Activated T-cell treated with anti-CD3 and anti-CD28 coated beads, Interleukin-2, amount 50 U/mL, for 24 hours (primary cell): ENCODE measurements at regions not wholly inside any gene's neighbourhood (a gene's known extent, or its start where the extent isn't known, plus 50 kb on each side); places are given as distances from the start of the nearest gene placed in this dataset.

Experiments used
- DNase-seq: peaks from one replicate; pipeline ENCODE4 v3.0.0-alpha.2; 2020
- H3K27ac Mint-ChIP-seq: 2 replicates; pipeline ENCODE4 v1.8.0; 2020; ENCODE audit warnings: mild to moderate bottlenecking, mixed read lengths
- H3K27me3 Mint-ChIP-seq: 2 replicates; pipeline ENCODE4 v1.8.0; 2020; ENCODE audit warnings: mixed read lengths
- H3K36me3 Mint-ChIP-seq: 2 replicates; pipeline ENCODE4 v1.8.0; 2020; ENCODE audit warnings: low read depth, mixed read lengths
- H3K4me1 Mint-ChIP-seq: 2 replicates; pipeline ENCODE4 v1.8.0; 2020; ENCODE audit warnings: low read depth, mixed read lengths
- H3K4me3 Mint-ChIP-seq: 2 replicates; pipeline ENCODE4 v1.8.0; 2020; ENCODE audit warnings: mild to moderate bottlenecking, moderate library complexity, mixed read lengths
- H3K9me3 Mint-ChIP-seq: 2 replicates; pipeline ENCODE4 v1.8.0; 2020; ENCODE audit warnings: mixed read lengths

DNA sequence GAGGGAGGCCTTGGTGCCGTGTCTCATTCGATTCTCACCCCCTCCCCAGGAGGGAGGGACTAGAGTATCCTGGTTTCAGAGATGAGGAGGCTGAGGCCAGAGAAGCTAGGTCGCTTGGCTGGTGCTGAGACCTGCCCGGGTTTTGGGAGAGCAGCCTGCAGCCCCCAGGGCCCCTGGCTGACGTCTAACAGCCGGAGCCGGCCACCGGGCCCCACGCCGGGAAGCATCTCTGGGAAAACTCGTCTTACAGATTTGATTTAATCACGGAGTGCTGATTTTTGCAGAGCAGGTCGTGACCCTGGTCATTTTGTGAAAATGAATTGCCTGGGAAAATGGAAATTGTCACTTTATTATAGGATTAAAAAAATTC is 97.5 kb downstream of the MICALL2 start:
- H3K4me1 Mint-ChIP-seq: no peaks in the 10 kb centered on the region

DNA sequence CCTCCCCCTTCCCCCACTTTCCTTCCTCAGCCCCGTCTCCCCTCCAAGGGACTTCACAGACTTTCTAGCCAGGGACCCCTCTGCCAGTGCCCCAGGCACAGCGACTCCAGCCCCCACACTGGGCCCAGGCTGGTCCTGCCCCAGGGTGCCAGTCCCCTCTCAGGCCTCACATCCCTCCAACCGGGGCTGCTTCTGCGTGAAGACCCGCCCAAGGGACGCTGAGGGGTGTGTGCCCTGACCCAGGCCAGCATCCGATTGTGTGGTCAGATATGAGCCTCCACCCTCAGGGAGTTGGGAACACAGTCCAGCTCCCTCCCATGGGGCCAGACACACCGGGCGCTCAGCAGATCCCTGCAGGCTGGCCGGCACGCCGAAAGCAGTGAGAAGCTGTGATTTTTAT is 97.0 kb downstream of the MICALL2 start:
- Mint-ChIP-seq H3K36me3 (no peaks in the 10 kb centered on the region), H3K9me3 (no peaks in the 10 kb centered on the region), H3K4me3 (no peak overlapping the region), H3K27ac (no peak overlapping the region), H3K4me1 (no peaks in the 10 kb centered on the region), H3K27me3 (peaks cover 24% of the 10 kb centered on the region)
- no peak for DNase-seq

More for the DNA sequence above, 97.5 kb downstream of the MICALL2 start:
- no peaks in the 10 kb centered on the region for H3K36me3 Mint-ChIP-seq
- no peaks in the 10 kb centered on the region for H3K9me3 Mint-ChIP-seq
- peaks cover 18% of the 10 kb centered on the region for H3K27me3 Mint-ChIP-seq
- DNase-seq: no peak
- no peak overlapping the region for H3K4me3 Mint-ChIP-seq
- no peak overlapping the region for H3K27ac Mint-ChIP-seq

DNA sequence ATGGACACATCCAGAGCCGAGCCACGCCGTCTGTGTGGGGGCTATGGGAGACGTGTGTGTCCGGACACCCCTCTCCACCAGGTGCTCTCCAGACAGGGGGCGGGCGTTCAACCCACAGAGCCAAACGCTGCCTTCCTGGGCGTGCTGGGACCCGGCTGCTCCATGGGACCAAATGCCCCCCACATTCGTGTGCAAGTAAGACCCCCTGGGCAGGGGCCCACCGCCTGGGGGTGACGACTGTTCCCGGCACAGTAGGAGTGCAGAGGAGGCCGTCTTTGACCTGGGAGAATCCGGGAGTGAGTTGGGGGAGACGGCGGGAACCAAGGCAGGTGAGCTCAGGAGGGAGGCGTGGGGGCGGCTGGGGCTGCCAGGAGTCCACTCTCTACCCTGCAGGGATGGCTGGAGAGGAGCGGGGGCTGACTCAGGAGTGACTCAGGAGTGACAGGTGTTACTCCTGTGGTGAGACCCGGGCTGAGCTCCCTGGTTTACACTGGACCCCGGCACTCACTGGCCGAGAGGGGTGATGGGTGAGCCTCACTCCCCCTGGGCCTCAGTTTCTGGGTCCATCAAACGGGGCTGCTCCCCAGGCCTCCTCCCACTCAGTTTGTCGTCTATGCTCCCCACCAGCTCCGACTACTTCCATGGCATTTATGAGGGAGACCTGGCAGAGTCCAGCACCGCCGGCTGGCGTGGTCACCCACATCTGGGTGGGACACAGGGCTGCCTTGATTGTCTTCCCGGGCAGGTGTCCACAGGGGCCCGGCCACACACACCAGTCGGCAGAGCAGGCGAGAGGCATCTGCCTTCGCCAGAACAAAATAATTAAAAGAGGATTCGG is 95.0 kb downstream of the MICALL2 start:
- Mint-ChIP-seq H3K4me3 (no peak overlapping the region), H3K4me1 (no peaks in the 10 kb centered on the region), H3K9me3 (no peaks in the 10 kb centered on the region), H3K27me3 (peaks cover 40% of the 10 kb centered on the region), H3K27ac (no peak overlapping the region), H3K36me3 (no peaks in the 10 kb centered on the region)
- no peak for DNase-seq

DNA sequence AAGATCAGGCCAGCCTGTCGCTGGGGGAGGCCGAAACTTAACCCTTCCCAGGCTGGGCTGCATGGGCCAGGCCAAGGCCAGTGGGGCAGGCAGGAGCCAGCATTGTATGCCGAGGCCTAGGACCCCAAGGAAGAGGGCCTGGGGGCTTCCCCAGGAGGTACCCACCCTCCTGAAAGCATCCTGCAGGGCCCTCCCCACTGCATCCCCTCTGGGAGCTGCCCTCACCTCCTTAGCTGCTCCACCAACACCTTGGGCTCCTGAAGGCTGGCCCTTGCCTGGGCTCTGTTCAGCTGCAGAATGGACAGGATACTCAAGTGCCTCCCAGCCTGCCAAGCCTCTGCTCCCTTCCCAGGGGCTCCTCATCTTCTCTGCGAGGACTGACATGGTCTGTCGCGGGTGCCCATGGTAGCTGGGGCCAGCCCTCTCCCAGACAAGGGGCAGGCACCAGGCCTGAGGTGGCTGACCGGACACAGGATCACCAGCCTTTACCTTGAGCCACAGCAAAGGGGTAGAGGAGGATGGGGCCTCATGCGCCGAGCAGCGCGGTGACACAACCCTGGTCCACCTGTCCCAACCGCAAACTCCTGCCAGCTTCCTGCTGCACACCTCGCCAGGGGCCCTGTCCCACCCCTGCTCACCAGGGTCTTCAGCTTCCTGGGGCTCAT is 94.2 kb downstream of the MICALL2 start:
- H3K4me3 Mint-ChIP-seq: no peak overlapping the region
- H3K27me3 Mint-ChIP-seq: peaks cover 48% of the 10 kb centered on the region
- H3K36me3 Mint-ChIP-seq: no peaks in the 10 kb centered on the region
- no peaks in the 10 kb centered on the region for H3K4me1 Mint-ChIP-seq
- H3K27ac Mint-ChIP-seq: no peak overlapping the region
- DNase-seq: no peak
- H3K9me3 Mint-ChIP-seq: no peaks in the 10 kb centered on the region

DNA sequence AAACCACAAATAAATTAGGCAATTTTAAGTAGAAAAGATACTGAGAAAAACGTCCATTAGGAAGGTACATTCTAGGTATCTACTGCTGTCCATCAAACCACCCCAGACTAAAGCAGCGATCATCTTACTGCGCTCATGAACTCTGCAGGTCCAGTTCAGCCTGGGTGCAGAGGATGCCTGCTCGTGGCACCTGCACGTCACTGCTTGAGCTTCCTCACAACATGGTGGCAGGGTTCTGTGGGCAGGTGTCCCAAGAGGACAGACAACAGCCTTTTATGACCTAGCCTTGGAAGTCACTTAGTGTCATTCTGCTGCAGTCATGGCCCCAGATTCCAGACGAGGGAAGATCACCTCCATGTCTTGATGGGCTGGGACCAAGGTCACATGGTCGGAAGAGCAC is 93.4 kb downstream of the MICALL2 start:
- Mint-ChIP-seq H3K27ac (no peak overlapping the region), H3K4me1 (no peaks in the 10 kb centered on the region), H3K27me3 (peaks cover 56% of the 10 kb centered on the region), H3K36me3 (no peaks in the 10 kb centered on the region), H3K4me3 (no peak overlapping the region), H3K9me3 (no peaks in the 10 kb centered on the region)
- no peak for DNase-seq

DNA sequence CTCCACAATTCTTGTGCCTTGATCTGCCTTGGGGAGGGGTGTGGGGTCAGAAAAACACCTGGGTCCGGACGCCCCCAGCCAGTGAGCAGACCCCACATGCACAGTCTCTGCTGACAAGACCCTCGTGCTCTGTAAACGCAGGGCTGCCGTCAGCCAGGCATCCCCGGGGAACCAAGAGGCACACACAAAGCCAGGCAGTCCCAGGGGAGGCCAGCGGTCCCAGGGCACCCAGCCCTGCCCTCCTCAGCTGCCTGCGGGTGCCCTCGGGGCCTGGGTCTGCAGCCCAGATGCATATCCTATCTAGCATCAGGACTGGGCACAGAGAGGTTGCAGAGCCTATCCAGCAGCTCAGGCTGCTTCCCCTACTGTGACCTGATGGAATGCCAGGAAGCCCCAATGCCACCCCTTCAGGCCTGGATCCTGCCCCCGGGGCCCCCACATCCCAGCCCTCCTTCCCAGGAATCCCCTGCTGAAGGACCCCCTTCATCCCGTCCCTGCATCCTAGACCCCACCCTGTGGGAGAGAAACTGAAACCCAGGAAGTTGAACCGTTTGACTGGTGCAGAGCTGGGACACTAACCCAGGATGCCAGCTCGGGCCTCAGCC is 92.4 kb downstream of the MICALL2 start:
- no peak overlapping the region for H3K27ac Mint-ChIP-seq
- DNase-seq: no peak
- no peaks in the 10 kb centered on the region for H3K9me3 Mint-ChIP-seq
- no peaks in the 10 kb centered on the region for H3K4me1 Mint-ChIP-seq
- no peaks in the 10 kb centered on the region for H3K36me3 Mint-ChIP-seq
- peaks cover 60% of the 10 kb centered on the region for H3K27me3 Mint-ChIP-seq
- H3K4me3 Mint-ChIP-seq: no peak overlapping the region

DNA sequence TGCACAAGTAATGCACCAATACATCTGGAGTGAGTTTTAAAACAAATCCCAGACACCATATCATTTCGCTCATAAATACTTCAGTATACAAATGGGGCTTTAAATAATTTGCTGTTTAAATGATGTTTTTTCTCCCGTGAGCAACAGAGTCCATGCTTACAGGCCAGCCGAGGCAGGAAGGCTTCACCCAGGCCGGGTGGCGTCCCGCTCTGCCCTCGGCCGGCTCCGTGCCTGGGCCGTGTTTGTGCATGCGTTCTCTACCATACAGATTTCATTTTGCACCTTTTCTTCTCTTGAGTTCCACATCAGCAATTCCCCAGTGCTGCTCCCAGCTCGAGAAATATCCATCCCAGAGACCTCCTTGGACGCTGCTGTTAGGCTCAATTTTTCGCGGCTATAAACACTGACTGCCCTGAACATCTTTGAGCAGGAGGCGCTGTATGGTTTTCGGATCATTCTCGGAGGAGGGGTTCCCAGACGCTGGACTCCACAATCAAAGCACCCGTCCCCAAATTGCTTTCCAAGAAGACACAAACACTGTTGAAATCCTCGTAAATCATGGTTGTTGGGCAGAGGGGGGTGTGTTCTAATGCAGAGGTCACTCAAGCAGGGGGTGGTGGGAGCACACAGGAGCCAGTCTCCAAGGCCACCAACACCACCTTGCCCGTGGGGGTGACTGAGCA is 91.6 kb downstream of the MICALL2 start:
- H3K36me3 Mint-ChIP-seq: no peaks in the 10 kb centered on the region
- H3K4me1 Mint-ChIP-seq: no peaks in the 10 kb centered on the region
- peaks cover 63% of the 10 kb centered on the region for H3K27me3 Mint-ChIP-seq
- no peaks in the 10 kb centered on the region for H3K9me3 Mint-ChIP-seq
- H3K27ac Mint-ChIP-seq: no peak overlapping the region
- H3K4me3 Mint-ChIP-seq: no peak overlapping the region
- no peak for DNase-seq

DNA sequence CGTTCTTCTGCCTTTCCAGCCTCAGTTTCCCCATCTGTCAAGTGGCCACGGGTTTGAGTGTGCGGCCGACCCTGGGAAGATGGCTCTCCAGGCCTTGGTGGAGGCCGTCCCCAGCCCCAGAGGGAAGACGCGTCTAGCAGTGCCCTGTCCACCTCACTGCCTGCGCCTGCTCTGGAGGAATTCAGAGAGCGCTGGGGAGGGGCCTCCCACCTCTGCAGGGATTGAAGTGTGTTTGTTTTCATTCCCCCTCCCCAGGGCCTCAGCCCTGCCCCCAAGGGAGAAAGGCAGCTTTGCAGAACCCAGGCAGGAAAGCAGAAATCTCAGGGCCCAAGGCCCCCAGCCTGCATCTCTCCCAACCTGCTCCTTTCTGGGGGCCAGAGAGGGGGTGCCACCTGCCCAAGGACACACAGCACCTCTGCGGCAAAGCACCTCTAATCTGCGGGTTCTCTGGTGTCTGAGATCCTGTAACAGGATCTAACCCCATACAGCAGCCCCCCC is 91.0 kb downstream of the MICALL2 start:
- Mint-ChIP-seq H3K4me3 (no peak overlapping the region), H3K9me3 (no peaks in the 10 kb centered on the region), H3K36me3 (no peaks in the 10 kb centered on the region), H3K27ac (no peak overlapping the region), H3K27me3 (peaks cover 69% of the 10 kb centered on the region), H3K4me1 (no peaks in the 10 kb centered on the region)
- DNase-seq: no peak

DNA sequence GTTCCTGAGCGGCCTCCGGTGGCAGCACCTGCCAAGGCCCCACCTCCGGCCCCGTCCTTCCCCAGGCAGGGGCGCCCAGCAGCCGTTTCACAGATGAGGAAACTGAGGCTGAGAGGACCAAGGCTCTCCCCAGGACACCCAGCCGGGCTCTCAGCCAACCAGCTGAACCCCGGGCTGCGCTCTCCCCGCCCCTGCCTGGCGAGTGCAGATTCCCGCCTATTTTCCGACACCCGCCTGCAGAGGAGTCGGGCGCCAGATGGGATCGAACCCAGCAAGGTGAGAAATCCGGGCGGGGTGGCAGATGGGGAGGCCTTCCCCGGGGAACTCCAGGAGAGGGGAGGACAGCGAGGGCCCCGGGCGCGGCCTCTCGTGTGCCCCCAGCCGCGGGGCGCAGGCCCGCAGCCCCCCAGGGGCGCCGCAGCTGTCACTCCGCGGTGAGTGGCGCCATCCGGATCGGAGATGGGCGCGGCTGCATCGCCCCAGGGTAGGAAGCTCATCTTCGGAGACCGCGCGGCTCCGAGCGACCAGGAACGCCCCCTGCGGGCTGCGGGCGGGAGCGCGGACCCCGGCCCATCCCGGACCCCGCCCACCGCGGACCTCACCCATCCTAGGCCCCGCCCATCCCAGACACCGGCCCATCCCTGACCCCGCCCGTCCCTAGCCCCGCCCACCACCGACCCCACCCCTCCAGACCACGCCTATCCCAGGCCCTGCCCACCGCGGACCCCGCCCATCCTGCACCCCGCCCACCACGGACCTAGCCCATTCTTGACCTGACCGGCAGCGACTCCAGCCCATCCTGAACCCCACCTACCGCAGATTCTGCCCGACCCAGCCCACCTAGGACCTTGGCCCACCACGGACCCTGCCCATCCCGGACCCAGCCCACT is 90.3 kb downstream of the MICALL2 start:
- Mint-ChIP-seq H3K27ac (no peak overlapping the region), H3K4me1 (no peaks in the 10 kb centered on the region), H3K9me3 (no peaks in the 10 kb centered on the region), H3K27me3 (peaks cover 75% of the 10 kb centered on the region), H3K36me3 (no peaks in the 10 kb centered on the region), H3K4me3 (no peak overlapping the region)
- peak; percentile 58 for DNase-seq

DNA sequence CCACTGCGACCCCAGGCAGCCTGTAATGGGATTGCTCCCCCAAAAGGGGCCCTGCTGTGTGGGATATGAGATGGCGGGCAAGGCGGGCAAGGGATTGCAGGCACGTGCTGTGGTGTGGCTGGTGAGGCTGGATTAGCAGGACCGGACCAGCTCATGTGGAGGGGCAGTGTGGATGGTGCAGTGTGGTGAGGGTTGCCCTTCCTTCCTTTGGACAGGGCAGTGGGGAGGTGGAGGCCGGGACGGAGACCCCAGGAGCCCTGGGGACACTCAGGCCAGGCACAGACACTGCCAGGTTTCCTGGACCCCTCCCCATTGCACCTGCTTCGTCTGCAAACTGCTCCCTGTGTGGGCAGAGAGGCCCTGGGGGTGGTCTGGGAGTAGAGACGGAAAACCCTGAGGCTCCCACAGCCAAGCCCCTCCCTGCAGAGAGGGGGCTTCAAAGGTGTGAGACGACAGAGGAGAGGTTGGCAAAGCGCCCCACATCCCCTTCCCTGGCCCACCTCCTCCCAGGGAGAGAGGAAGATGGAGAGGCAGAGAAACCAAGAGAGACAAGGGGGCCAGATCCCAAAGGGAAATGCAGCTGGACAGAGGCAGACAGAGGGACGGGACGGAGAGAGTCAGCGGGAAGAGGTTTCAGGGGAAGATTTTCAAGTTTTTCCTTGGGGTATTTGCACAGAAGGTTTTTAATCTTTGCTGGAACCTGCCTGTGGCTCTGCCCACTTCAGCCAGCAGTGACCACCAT is 89.2 kb downstream of the MICALL2 start:
- Mint-ChIP-seq H3K36me3 (no peaks in the 10 kb centered on the region), H3K27ac (no peak overlapping the region), H3K4me3 (no peak overlapping the region), H3K9me3 (no peaks in the 10 kb centered on the region), H3K27me3 (peaks cover 75% of the 10 kb centered on the region), H3K4me1 (no peaks in the 10 kb centered on the region)
- DNase-seq: no peak

DNA sequence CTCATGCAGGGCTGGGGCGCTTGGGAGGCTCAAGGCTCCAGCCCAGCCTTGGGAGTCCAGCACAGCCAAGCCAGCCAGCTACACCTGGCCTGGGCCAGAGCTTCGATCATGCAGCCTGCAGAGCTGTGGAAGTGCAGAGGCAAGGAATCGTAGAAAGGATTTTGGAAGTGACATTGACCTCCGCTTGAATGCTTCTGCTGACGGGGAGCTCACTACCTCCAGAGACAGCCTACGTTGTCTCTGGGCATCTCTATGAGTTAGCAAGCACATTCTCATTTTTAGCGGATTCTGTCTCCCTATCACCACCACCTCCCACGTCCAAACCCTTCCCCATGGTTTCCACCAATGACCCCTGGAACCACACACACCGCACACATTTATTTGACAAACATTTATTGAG is 88.5 kb downstream of the MICALL2 start:
- Mint-ChIP-seq H3K27me3 (peaks cover 73% of the 10 kb centered on the region), H3K9me3 (no peaks in the 10 kb centered on the region), H3K4me1 (no peaks in the 10 kb centered on the region), H3K27ac (no peak overlapping the region), H3K36me3 (no peaks in the 10 kb centered on the region), H3K4me3 (no peak overlapping the region)
- DNase-seq: no peak

DNA sequence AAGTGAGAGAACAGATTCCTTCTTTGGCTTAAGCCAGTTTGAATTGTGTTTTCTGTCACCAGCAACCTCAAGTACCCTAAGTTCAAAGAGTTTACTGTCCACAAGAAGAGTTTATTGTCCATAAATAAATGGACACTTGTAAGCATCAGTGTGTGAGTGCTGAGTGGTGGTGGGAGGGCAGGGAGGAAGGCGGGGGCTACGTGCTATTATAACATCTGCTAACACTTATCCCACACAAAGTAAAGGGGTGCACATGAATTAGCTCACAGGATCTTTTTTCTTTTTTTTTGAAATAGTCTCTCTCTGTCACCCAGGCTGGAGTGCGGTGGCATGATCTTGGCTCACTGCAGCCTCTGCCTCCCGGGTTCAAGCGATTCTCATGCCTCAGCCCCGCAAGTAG is 87.2 kb downstream of the MICALL2 start:
- Mint-ChIP-seq H3K27ac (no peak overlapping the region), H3K36me3 (no peaks in the 10 kb centered on the region), H3K27me3 (peaks cover 70% of the 10 kb centered on the region), H3K4me1 (no peaks in the 10 kb centered on the region), H3K4me3 (no peak overlapping the region), H3K9me3 (no peaks in the 10 kb centered on the region)
- no peak for DNase-seq

DNA sequence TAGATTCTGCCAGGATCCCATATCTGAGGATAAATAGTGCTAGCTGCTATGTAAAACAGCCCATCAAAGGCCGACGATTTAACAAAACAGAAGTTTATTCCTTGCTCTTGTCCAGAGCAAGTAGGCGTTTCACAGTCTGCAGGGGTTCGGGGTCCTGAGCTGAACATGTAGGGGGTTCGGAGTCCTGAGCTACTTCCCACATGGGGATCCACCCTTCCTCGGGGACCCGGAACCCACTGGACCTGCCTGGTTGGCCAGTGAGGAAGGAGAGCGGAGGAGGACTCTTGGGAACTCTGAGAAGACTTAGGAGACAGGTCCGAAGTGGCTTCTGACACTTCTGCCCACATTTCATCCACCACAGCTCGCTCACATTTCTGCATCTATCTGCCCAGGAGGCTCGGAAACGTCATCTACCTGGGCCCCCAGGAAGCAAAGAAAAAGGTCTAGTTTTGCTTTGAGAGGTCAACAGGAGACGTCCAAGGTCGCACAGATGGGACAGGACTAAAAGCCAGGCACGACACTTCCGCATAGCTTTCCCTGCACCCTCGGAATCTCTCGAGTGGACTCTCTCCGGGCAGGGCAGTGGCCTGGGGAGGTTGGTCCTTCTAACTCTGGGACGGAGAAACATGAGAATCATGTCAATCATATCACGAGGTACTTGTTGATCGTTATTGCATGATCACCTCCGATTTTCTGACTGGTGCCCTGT is 86.4 kb downstream of the MICALL2 start:
- H3K4me3 Mint-ChIP-seq: no peak overlapping the region
- no peaks in the 10 kb centered on the region for H3K36me3 Mint-ChIP-seq
- no peaks in the 10 kb centered on the region for H3K9me3 Mint-ChIP-seq
- no peak overlapping the region for H3K27ac Mint-ChIP-seq
- no peak for DNase-seq
- peaks cover 67% of the 10 kb centered on the region for H3K27me3 Mint-ChIP-seq
- no peaks in the 10 kb centered on the region for H3K4me1 Mint-ChIP-seq
